Right atrium auricular region (tissue), 2 donors: ENCODE measurements at regions not wholly inside any gene's neighbourhood (a gene's known extent, or its start where the extent isn't known, plus 50 kb on each side); places are given as distances from the start of the nearest gene placed in this dataset.

Experiments
- DNase-seq: peaks from one replicate; pipeline ENCODE4 v3.0.0-alpha.2; 2019; ENCODE audit warnings: low spot score
- H3K27ac ChIP-seq, 2 donors: fragments of 200-600 bp; sonication (generic); 1 replicate in 1 of 2; 2 replicates in 1 of 2; pipeline ENCODE4 v1.5.1; 2016 to 2019
- H3K27me3 ChIP-seq, 2 donors: fragments of 200-600 bp; sonication (generic); one replicate each; pipeline versions ENCODE4 v1.5.1 to v1.6.0; 2017 to 2019
- H3K36me3 ChIP-seq: fragments of 200-600 bp; sonication (generic); one replicate; pipeline ENCODE4 v1.5.1; 2016
- H3K4me1 ChIP-seq, 2 donors: fragments of 200-600 bp; sonication (generic); one replicate each; pipeline versions ENCODE4 v1.5.1 to v1.6.0; 2017 to 2019
- H3K4me3 ChIP-seq, 2 donors: fragments of 200-600 bp; sonication (generic); 1 replicate in 1 of 2; 2 replicates in 1 of 2; pipeline ENCODE4 v1.5.1; 2017 to 2019; ENCODE audit warnings: mild to moderate bottlenecking in 1 of 2, moderate library complexity in 1 of 2
- H3K9me3 ChIP-seq, 2 donors: fragments of 200-600 bp; sonication (generic); one replicate each; pipeline ENCODE4 v1.5.1; 2019
- TF ChIP-seq, protein P1 (sequence below), 2 donors: fragments of 200-600 bp; sonication (generic); IDR thresholded peaks; one replicate each; pipeline ENCODE4 v1.5.1; 2019; ENCODE audit warnings: antibody characterized with exemption in 2 of 2

DNA sequence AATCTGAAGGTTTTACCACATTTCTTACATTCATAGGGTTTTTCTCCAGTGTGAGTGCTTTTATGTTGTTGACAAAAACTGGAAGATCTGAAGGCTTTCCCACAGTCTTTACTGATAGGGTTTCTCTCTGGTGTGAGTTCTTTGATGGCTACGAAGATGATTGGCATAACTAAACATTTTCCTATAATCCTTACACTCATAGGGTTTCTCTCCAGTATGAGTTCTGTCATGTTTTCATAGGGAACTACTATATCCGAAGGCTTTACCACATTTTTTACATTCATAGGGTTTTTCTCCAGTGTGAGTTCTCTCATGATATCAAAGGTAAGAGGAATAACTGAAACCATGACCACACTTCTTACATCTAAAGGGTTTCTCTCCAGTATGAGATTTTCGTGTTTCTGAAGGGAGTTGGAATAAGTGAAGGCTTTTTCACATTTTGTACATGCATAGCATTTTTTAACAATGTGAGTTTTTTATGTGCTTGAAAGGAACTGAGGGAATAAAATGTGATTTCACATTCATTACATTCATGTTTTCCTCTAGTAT lies 1987.7 kb downstream of the TP53TG3F start:
- TF ChIP-seq, protein P1, sequence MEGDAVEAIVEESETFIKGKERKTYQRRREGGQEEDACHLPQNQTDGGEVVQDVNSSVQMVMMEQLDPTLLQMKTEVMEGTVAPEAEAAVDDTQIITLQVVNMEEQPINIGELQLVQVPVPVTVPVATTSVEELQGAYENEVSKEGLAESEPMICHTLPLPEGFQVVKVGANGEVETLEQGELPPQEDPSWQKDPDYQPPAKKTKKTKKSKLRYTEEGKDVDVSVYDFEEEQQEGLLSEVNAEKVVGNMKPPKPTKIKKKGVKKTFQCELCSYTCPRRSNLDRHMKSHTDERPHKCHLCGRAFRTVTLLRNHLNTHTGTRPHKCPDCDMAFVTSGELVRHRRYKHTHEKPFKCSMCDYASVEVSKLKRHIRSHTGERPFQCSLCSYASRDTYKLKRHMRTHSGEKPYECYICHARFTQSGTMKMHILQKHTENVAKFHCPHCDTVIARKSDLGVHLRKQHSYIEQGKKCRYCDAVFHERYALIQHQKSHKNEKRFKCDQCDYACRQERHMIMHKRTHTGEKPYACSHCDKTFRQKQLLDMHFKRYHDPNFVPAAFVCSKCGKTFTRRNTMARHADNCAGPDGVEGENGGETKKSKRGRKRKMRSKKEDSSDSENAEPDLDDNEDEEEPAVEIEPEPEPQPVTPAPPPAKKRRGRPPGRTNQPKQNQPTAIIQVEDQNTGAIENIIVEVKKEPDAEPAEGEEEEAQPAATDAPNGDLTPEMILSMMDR (IDR thresholded peaks at IDR 0.05) = no peak
- H3K27ac ChIP-seq = no peak overlapping the region
- H3K4me3 ChIP-seq = no peak overlapping the region
- no peak for DNase-seq
- no peaks in the 10 kb centered on the region for H3K36me3 ChIP-seq
- H3K4me1 ChIP-seq = no peaks in the 10 kb centered on the region
- peaks cover 0 to 36% of the 10 kb centered on the region in 2 donors for H3K9me3 ChIP-seq
- H3K27me3 ChIP-seq = no peaks in the 10 kb centered on the region

DNA sequence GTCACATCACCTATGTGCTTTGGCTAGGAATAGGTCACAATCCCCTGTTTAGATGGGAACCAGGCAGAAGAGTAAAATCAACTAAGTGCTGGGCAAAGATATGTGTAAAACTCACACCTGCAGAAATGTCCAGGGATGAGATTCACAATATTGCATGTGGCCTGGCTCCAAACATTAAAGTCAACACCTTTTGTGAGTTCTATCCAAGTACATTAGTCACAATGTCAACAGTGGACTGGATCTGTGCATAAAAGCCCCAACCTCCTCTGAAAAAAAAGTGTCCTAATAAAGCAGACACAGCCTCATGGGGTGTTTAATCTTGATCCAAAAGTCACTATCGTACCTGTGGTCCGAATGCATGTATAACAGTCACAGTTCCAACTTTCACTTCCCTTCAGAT lies 1990.3 kb downstream of the TP53TG3F start:
- Histone ChIP-seq H3K4me3 (no peak overlapping the region), H3K27me3 (no peaks in the 10 kb centered on the region), H3K9me3 (peaks cover 0 to 36% of the 10 kb centered on the region in 2 donors), H3K27ac (no peak overlapping the region), H3K4me1 (no peaks in the 10 kb centered on the region), H3K36me3 (no peaks in the 10 kb centered on the region)
- DNase-seq = no peak
- TF ChIP-seq, protein P1 (IDR thresholded peaks at IDR 0.05) = no peak

DNA sequence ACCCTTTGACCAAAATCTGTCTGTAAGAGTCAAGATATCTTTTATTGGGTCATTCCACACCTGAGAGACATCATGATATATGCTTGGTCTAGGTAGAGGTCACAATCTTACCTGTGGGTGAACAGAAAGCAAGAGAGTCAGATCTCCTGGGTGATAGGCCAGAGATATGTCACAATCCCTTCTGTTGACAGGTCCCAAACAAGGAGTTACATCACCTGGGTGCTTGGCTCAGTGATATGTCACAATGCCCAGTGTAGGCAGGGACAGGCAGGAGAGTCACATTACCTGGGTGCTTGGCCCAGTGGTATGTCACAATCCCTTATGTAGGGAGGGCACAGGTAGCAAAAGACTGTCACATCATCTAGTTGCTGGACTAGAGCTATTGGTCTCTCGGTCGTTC lies 1991.2 kb downstream of the TP53TG3F start:
- H3K27ac ChIP-seq = no peak overlapping the region
- no peak for DNase-seq
- no peaks in the 10 kb centered on the region for H3K27me3 ChIP-seq
- no peak overlapping the region for H3K4me3 ChIP-seq
- TF ChIP-seq, protein P1 (IDR thresholded peaks at IDR 0.05) = no peak
- no peaks in the 10 kb centered on the region for H3K4me1 ChIP-seq
- no peaks in the 10 kb centered on the region for H3K36me3 ChIP-seq
- H3K9me3 ChIP-seq = peaks cover 0 to 30% of the 10 kb centered on the region in 2 donors

DNA sequence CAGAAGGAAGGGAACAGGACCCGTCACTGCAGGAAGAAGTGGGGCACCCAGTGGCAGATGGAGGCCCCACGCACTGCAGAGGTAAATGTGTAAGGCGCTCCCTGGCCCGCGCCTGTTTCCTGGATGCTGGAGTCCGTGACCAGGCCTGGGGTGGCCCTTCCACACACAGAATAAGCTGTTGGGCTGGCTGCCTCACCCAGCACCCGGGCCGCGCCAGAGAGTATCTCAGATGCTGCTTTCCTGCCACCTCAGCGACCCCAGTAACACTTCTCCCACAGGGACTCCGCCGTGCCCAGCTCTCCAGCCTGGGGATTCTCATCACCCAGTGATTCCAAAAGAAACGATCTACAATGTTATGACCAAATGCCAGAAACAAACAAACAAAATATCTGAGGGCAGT lies 1993.1 kb downstream of the TP53TG3F start:
- H3K27me3 ChIP-seq = no peaks in the 10 kb centered on the region
- TF ChIP-seq, protein P1 (IDR thresholded peaks at IDR 0.05) = no peak
- H3K27ac ChIP-seq = no peak overlapping the region
- DNase-seq = no peak
- H3K4me1 ChIP-seq = no peaks in the 10 kb centered on the region
- no peak overlapping the region for H3K4me3 ChIP-seq
- peaks cover 0 to 13% of the 10 kb centered on the region in 2 donors for H3K9me3 ChIP-seq
- no peaks in the 10 kb centered on the region for H3K36me3 ChIP-seq

DNA sequence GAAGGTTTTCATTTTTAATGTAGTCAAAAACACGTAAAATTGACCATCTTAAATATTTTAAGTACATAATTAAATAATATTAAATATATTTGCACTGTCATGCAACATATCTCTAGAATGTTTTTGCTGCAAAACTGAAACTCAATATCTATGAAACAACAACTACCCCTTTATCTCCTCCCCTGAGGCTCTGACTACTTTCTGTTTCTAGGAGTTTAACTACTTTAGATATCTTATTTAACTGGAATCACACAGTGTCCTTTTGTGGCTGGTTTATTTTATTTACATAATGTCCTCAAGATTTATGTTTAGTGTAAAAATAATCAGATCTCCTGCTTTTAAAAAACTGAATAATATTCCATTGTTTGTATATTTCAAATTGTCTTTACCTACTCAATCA lies 2003.9 kb downstream of the TP53TG3F start:
- TF ChIP-seq, protein P1 (IDR thresholded peaks at IDR 0.05) = no peak
- Histone ChIP-seq H3K4me3 (no peak overlapping the region), H3K9me3 (no peaks in the 10 kb centered on the region), H3K4me1 (no peaks in the 10 kb centered on the region), H3K36me3 (no peaks in the 10 kb centered on the region), H3K27ac (no peak overlapping the region), H3K27me3 (no peaks in the 10 kb centered on the region)
- DNase-seq = no peak

DNA sequence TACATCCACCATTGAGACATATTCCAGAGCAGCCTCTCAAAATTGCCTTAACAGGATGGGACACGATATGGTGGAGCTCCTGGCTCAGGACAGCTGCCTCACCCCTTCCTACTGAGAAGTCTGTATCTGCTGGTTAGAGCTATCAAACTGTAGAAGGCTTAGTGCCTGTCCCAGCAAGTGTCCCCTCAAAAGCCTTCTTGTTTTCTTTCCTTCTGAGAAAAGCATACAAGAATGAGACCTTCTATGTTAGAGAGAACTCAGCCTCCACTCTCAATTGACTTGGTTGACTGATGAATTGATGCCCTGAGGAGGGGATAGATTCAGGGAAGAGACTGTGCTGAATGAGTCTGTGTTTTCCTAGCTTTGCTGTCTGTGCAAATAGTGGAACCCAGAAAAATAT lies 2020.9 kb downstream of the TP53TG3F start:
- TF ChIP-seq, protein P1 (IDR thresholded peaks at IDR 0.05) = no peak
- no peak overlapping the region for H3K4me3 ChIP-seq
- H3K27ac ChIP-seq = no peak overlapping the region
- H3K27me3 ChIP-seq = no peaks in the 10 kb centered on the region
- H3K4me1 ChIP-seq = no peaks in the 10 kb centered on the region
- H3K36me3 ChIP-seq = no peaks in the 10 kb centered on the region
- H3K9me3 ChIP-seq = no peaks in the 10 kb centered on the region
- DNase-seq = no peak
